ENCODE measurements at regions not wholly inside any gene's neighbourhood (a gene's known extent, or its start where the extent isn't known, plus 50 kb on each side); places are given as distances from the start of the nearest gene placed in this dataset.

DNA sequence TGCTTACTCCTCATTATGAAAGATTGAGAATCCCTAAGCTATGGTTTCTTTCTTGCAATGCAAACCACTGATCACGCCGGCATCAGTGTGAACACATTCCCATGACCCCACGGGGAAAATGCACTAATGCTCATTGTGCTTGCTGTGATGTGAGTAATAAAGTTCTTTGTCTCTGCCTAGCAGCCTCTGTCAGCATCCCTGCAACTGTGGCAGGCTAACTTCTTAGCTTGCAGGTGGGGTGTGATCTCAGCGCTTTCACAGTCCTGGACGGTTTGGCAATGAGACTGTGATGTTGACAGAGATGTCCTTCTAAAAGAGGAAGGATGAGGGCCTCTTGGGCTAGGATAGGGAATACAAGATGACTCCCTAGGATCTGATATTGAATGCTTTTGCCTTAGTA is 1218.7 kb downstream of the EFNA5 start:
- whole genome bisulfite sequencing (ENCODE audit: insufficient coverage) = 95% methylated on average over 5 of the region's 5 CpGs
- CTCF ChIA-PET = no interaction called here

DNA sequence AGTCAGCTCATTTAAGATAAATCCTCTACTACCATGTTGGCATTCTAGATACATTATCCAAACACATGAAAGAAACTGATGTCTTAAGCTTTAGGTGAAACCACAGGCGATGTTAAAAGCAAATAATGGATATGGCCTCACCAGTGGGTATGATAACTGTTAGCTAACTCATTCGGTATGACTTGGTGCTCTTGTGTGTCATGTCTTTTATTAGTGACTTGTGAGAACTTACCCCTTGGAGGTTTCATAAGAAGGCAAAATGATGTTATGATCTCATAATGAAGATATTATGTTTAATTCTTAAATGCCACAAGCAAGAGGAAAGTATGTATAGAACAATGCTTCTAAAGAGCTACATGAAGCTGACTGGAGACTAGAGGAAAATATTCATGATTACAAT is 1227.0 kb downstream of the EFNA5 start:
- ChIA-PET POLR2A (no interaction called here), CTCF (no interaction called here)
- Histone ChIP-seq H3K9me3 (ENCODE audit: control extremely low read depth in 1 of 3, control insufficient read depth in 2 of 3, insufficient read depth in 1 of 3, low read length in 2 of 3) (no peaks in the 10 kb centered on the region), H4K20me1 (ENCODE audit: control insufficient read depth, insufficient read depth, low read length, poor library complexity, severe bottlenecking) (no peaks in the 10 kb centered on the region), H3K36me3 (replicated peaks in 1 of 2; ENCODE audit: control extremely low read depth in 1 of 2, control insufficient read depth in 1 of 2, extremely low read depth in 1 of 2, insufficient read depth in 2 of 2, low read length in 1 of 2) (no peaks in the 10 kb centered on the region), H2AFZ (ENCODE audit: insufficient read depth, low read depth, low read length, poor library complexity, severe bottlenecking) (no peak overlapping the region), H3K79me2 (ENCODE audit: control insufficient read depth, insufficient read depth, low read length) (no peaks in the 10 kb centered on the region), H3K4me1 (ENCODE audit: control insufficient read depth in 2 of 2, insufficient read depth in 2 of 2, low read length in 2 of 2) (no peaks in the 10 kb centered on the region), H3K4me2 (replicated peaks; ENCODE audit: low read depth, low read length, poor library complexity, severe bottlenecking) (no peak overlapping the region), H3K27me3 (replicated peaks in 1 of 4; ENCODE audit: control extremely low read depth in 1 of 4, control insufficient read depth in 3 of 4, insufficient read depth in 4 of 4, low read length in 3 of 4) (no peaks in the 10 kb centered on the region), H3K4me3 (ENCODE audit: control extremely low read depth in 1 of 5, extremely low read depth in 1 of 5, insufficient read depth in 1 of 5, low read depth in 2 of 5, low read length in 4 of 5) (no peak overlapping the region), H3K27ac (ENCODE audit: low read length in 2 of 2) (no peak overlapping the region), H3K9ac (ENCODE audit: low read length) (no peak overlapping the region)
- ATAC-seq (ENCODE audit: low read depth) (no peak), DNase-seq (no peak)
- Mint-ChIP-seq H3K27me3 (no peaks in the 10 kb centered on the region), H3K4me3 (no peak overlapping the region), H3K27ac (no peak overlapping the region), H3K9me3 (ENCODE audit: insufficient read depth) (no peaks in the 10 kb centered on the region), H3K4me1 (no peaks in the 10 kb centered on the region)
- WGBS (ENCODE audit: insufficient coverage) = no CpG with 5 or more reads among the region's 2 CpGs
- intact Hi-C loops (cut with micrococcal nuclease) = no loop called here
- TF ChIP-seq EZH2 (IDR thresholded peaks at IDR 0.05; ENCODE audit: borderline replicate concordance, insufficient read depth, low read depth, low read length, poor library complexity, severe bottlenecking) = no peak
- TF ChIP-seq, protein P1, sequence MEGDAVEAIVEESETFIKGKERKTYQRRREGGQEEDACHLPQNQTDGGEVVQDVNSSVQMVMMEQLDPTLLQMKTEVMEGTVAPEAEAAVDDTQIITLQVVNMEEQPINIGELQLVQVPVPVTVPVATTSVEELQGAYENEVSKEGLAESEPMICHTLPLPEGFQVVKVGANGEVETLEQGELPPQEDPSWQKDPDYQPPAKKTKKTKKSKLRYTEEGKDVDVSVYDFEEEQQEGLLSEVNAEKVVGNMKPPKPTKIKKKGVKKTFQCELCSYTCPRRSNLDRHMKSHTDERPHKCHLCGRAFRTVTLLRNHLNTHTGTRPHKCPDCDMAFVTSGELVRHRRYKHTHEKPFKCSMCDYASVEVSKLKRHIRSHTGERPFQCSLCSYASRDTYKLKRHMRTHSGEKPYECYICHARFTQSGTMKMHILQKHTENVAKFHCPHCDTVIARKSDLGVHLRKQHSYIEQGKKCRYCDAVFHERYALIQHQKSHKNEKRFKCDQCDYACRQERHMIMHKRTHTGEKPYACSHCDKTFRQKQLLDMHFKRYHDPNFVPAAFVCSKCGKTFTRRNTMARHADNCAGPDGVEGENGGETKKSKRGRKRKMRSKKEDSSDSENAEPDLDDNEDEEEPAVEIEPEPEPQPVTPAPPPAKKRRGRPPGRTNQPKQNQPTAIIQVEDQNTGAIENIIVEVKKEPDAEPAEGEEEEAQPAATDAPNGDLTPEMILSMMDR (IDR thresholded peaks at IDR 0.05) = no peak

More for the DNA sequence above, 1218.7 kb downstream of the EFNA5 start:
- POLR2A ChIA-PET = no interaction called here
- H3K27me3 ChIP-seq (replicated peaks in 1 of 4; ENCODE audit: control extremely low read depth in 1 of 4, control insufficient read depth in 3 of 4, insufficient read depth in 4 of 4, low read length in 3 of 4) = no peaks in the 10 kb centered on the region
- intact Hi-C loops (cut with micrococcal nuclease) = no loop called here
- H3K4me1 ChIP-seq (ENCODE audit: control insufficient read depth in 2 of 2, insufficient read depth in 2 of 2, low read length in 2 of 2) = no peaks in the 10 kb centered on the region
- H3K4me1 Mint-ChIP-seq = no peaks in the 10 kb centered on the region
- H3K4me2 ChIP-seq (replicated peaks; ENCODE audit: low read depth, low read length, poor library complexity, severe bottlenecking) = no peak overlapping the region
- no peak overlapping the region for H3K27ac Mint-ChIP-seq
- DNase-seq (no peak), ATAC-seq (ENCODE audit: low read depth) (no peak)
- no peaks in the 10 kb centered on the region for H3K27me3 Mint-ChIP-seq
- no peaks in the 10 kb centered on the region for H3K36me3 ChIP-seq (replicated peaks in 1 of 2; ENCODE audit: control extremely low read depth in 1 of 2, control insufficient read depth in 1 of 2, extremely low read depth in 1 of 2, insufficient read depth in 2 of 2, low read length in 1 of 2)
- TF ChIP-seq, protein P1 (IDR thresholded peaks at IDR 0.05) = no peak
- no peak for TF ChIP-seq EZH2 (IDR thresholded peaks at IDR 0.05; ENCODE audit: borderline replicate concordance, insufficient read depth, low read depth, low read length, poor library complexity, severe bottlenecking)
- no peak overlapping the region for H3K9ac ChIP-seq (ENCODE audit: low read length)
- peaks cover 5% of the 10 kb centered on the region for H3K9me3 Mint-ChIP-seq (ENCODE audit: insufficient read depth)
- H3K9me3 ChIP-seq (ENCODE audit: control extremely low read depth in 1 of 3, control insufficient read depth in 2 of 3, insufficient read depth in 1 of 3, low read length in 2 of 3) = no peaks in the 10 kb centered on the region
- H4K20me1 ChIP-seq (ENCODE audit: control insufficient read depth, insufficient read depth, low read length, poor library complexity, severe bottlenecking) = no peaks in the 10 kb centered on the region
- H3K4me3 ChIP-seq (ENCODE audit: control extremely low read depth in 1 of 5, extremely low read depth in 1 of 5, insufficient read depth in 1 of 5, low read depth in 2 of 5, low read length in 4 of 5) = no peak overlapping the region
- H3K4me3 Mint-ChIP-seq = no peak overlapping the region
- no peak overlapping the region for H3K27ac ChIP-seq (ENCODE audit: low read length in 2 of 2)
- H3K79me2 ChIP-seq (ENCODE audit: control insufficient read depth, insufficient read depth, low read length) = no peaks in the 10 kb centered on the region
- H2AFZ ChIP-seq (ENCODE audit: insufficient read depth, low read depth, low read length, poor library complexity, severe bottlenecking) = no peak overlapping the region
